GM20000 (cell line): ENCODE measurements at regions not wholly inside any gene's neighbourhood (a gene's known extent, or its start where the extent isn't known, plus 50 kb on each side); places are given as distances from the start of the nearest gene placed in this dataset.
"Not testable (repeated sequence)": the region's sequence is repeated elsewhere in the genome, so short reads cannot be mapped to it uniquely, and the experiment has no call there.

Experiments used
- DNase-seq: peaks from one replicate; pipeline ENCODE4 v3.0.0; 2012; ENCODE audit warnings: low spot score
- TF ChIP-seq, protein P1 (sequence below): IDR thresholded peaks from 2 replicates; pipeline ENCODE4 v1.5.1; 2012; ENCODE audit warnings: mild to moderate bottlenecking, control low read depth; ENCODE audit errors: extremely low read depth, missing control alignments

DNA sequence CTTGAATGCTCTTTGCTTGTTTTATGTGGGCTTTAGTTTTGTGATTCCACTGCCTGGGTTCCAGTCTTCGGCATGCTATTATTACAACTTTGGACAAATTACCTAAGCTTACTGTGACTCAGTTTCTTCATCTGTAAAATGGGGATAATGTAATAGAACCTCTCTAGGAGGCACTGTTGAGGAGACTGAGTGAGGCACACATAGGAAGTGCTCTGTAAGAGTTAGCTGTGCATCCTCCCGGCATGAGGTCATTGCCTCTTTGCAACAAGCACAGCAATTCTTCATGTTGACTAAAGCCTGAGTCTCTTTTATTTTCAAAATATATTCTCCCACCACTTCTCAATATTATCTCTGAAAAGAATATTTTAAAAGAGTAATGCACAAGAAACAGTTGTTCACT, 227.4 kb downstream of the DLEU7 start:
- TF ChIP-seq, protein P1, sequence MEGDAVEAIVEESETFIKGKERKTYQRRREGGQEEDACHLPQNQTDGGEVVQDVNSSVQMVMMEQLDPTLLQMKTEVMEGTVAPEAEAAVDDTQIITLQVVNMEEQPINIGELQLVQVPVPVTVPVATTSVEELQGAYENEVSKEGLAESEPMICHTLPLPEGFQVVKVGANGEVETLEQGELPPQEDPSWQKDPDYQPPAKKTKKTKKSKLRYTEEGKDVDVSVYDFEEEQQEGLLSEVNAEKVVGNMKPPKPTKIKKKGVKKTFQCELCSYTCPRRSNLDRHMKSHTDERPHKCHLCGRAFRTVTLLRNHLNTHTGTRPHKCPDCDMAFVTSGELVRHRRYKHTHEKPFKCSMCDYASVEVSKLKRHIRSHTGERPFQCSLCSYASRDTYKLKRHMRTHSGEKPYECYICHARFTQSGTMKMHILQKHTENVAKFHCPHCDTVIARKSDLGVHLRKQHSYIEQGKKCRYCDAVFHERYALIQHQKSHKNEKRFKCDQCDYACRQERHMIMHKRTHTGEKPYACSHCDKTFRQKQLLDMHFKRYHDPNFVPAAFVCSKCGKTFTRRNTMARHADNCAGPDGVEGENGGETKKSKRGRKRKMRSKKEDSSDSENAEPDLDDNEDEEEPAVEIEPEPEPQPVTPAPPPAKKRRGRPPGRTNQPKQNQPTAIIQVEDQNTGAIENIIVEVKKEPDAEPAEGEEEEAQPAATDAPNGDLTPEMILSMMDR = no peak
- DNase-seq = no peak

DNA sequence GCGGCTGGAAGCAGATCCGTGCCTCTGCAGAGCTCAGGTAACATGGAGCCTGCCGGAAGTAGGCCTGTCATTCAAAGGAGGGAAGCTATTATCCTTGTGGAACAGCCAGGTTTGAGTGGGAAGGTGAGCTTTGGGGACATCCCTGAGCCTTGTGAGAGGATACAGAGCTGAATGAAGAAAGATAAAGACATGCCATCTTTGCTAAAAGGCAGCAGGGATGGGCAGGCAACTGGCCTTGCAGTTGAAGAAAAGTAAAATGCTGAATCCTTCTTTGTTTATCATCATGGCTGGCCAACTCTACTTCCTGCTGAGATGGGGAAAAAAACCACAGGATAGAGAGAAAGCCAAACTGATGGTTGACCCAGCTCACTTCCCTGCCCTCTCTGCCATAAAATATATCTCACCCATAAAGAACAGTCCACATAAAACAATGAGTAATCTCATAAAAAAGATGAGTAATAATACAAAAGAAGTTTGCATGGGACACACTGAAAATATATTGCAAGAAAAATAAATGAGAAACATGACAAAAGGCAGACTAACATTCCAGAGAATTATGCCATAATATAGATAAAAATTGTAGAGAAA, 226.3 kb downstream of the DLEU7 start:
- TF ChIP-seq, protein P1 = no peak
- no peak for DNase-seq

DNA sequence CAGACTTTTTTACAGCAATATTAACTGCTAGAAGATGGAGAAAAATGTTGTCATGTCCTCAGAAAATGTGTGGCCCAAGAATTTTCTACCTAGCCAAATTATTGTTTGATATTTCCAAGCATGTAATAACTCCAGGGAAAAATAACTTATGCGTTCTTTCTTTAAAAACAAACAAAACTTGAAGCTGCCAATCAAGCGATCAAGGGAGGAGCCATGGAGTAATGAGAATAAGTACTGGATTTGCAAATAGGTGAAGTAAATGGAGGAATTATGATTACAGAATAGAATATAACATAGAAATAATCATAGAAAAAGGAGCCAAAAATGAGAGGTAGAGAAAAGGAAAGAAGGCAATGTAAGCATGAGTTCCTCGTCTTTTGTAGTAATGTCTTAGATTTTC, 225.3 kb downstream of the DLEU7 start:
- TF ChIP-seq, protein P1 = no peak
- no peak for DNase-seq

DNA sequence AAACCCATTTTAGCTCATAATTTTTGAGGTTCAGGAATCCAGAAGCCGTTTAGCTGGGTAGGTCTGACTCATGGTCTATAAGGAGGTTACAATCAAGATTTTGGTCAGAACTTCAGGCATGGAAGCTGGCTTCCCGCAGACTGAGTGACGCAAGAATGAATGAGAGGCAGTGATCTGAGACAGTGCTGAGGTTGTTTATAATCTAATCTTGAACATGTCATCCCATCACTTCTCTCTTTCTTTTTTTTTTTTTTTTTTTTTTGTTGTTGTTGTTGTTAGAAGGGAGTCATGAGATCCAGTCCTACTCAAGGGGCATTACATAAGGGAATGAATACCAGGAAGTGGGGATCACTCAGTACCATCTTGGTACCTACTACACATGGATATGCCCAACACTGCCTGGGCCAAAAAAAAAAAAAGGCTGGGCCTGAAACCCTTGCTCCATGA, 217.4 kb downstream of the DLEU7 start:
- no peak for DNase-seq

DNA sequence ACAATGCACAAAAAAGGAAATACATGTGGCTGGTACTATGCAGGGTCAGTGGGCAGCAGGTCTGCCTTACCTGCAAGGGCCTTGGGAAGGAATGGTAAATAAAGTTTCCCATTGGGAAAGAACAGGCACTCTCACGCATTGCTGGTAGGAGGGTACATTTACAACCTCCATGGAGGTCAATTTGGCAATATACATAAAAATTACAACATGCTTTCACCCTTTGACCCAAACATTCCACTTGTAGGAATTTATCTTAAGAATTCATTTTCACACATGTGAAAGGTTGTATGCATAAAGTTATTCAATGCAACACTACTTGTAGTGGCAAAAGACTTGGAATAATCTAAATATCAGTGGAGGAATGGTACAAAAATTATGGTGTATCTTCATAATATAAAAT, 216.4 kb downstream of the DLEU7 start:
- TF ChIP-seq, protein P1 = no peak
- DNase-seq = no peak

More for the DNA sequence above, 217.4 kb downstream of the DLEU7 start:
- TF ChIP-seq, protein P1 = no peak

DNA sequence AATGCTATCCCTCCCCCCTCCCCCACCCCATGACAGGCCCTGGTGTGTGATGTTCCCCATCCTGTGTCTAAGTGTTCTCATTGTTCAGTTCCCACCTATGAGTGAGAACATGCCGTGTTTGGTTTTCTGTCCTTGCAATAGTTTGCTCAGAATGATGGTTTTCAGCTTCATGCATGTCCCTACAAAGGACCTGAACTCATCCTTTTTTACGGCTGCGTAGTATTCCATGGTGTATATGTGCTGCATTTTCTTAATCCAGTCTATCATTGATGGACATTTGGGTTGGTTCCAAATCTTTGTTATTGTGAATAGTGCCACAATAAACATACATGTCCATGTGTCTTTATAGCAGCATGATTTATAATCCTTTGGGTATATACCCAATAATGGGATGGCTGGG, 215.0 kb downstream of the DLEU7 start:
- DNase-seq = not testable (repeated sequence)

DNA sequence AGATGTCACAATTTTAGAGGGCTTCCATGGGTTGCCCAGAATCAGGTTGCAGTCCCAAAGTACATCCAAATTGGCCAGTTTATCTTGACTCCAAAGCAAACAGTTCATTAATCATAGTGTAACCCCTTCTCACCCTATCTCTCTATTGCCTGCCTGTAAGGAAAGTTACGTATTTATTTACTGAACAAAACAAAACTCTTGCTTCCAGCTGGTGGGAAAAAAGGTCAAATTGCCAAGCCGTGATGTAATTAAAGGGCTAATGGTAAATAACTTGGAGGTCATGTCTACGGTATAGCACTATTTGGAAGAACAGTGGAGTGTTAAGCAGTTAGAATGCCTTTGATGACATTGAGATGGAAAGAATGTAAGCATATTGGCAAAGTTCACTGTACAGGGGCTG, 214.0 kb downstream of the DLEU7 start:
- TF ChIP-seq, protein P1 = no peak
- no peak for DNase-seq

DNA sequence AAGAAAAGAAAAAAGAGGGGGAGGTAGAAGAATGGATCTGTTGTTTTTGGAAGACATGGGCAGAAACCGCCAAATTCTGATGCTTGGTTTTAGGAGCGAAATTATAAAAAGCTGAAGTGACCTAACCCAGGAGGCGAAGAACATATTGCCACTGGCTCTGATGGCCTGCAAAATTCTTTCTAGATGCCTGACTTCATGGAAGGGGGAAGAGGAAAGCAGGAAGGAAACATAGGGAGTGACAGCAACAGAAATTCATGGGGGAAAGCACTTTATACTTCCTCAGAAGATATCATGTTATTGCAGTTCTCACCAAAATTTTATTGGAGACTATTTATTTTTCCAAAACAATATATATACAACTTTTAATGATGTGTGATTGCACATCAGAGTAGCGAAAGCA, 213.5 kb downstream of the DLEU7 start:
- TF ChIP-seq, protein P1 = no peak
- no peak for DNase-seq
